NCI-H128 (cell line): ENCODE measurements at regions not wholly inside any gene's neighbourhood (a gene's known extent, or its start where the extent isn't known, plus 50 kb on each side); places are given as distances from the start of the nearest gene placed in this dataset.

Experiments used
- DNase-seq: peaks from one replicate; lab custom pipeline; 2025; ENCODE audit not compliant: unreplicated experiment; lab: John Stamatoyannopoulos, UW

- no peak for DNase-seq
Measured at GRCh38 chr5:174326372-174326771, 280.9 kb downstream of the NSG2 start.

GRCh38 chr5:174327317-174327864 is 281.9 kb downstream of the NSG2 start:
- DNase-seq, result peak; percentile 26

GRCh38 chr5:174327896-174328295 is 282.4 kb downstream of the NSG2 start:
- no peak for DNase-seq

- no peak for DNase-seq
Measured at GRCh38 chr5:174328631-174329299, 283.3 kb downstream of the NSG2 start.

GRCh38 chr5:174329738-174330137 is 284.2 kb downstream of the NSG2 start:
- DNase-seq, result no peak

- no peak for DNase-seq
Measured at GRCh38 chr5:174335682-174336364, 290.3 kb downstream of the NSG2 start.

- no peak for DNase-seq
Measured at GRCh38 chr5:174336479-174336878, 291.0 kb downstream of the NSG2 start.

GRCh38 chr5:174337276-174338184 is 292.0 kb downstream of the NSG2 start:
- DNase-seq, result no peak

- DNase-seq, result no peak
Measured at GRCh38 chr5:174338185-174339010, 292.9 kb downstream of the NSG2 start.

GRCh38 chr5:174339130-174339529 is 293.6 kb downstream of the NSG2 start:
- DNase-seq, result no peak

GRCh38 chr5:174340226-174340625 is 294.7 kb downstream of the NSG2 start:
- DNase-seq, result no peak

GRCh38 chr5:174342696-174343095 is 297.2 kb downstream of the NSG2 start:
- no peak for DNase-seq

GRCh38 chr5:174343826-174344225 is 298.3 kb downstream of the NSG2 start:
- DNase-seq, result no peak

GRCh38 chr5:174344335-174344734 is 298.8 kb downstream of the NSG2 start:
- no peak for DNase-seq

- DNase-seq, result no peak
Measured at GRCh38 chr5:174347183-174347582, 301.7 kb downstream of the NSG2 start.

- DNase-seq, result no peak
Measured at GRCh38 chr5:174348311-174348981, 302.9 kb downstream of the NSG2 start.

- DNase-seq, result no peak
Measured at GRCh38 chr5:174352681-174353080, 307.2 kb downstream of the NSG2 start.

GRCh38 chr5:174354571-174354970 is 309.1 kb downstream of the NSG2 start:
- no peak for DNase-seq

GRCh38 chr5:174355208-174355612 is 309.7 kb downstream of the NSG2 start:
- no peak for DNase-seq

- DNase-seq, result no peak
Measured at GRCh38 chr5:174355995-174356394, 310.5 kb downstream of the NSG2 start.
